KMS-11 (cell line): ENCODE measurements at regions not wholly inside any gene's neighbourhood (a gene's known extent, or its start where the extent isn't known, plus 50 kb on each side); places are given as distances from the start of the nearest gene placed in this dataset.
"Not testable (repeated sequence)": the region's sequence is repeated elsewhere in the genome, so short reads cannot be mapped to it uniquely, and the experiment has no call there.

ENCODE experiments used
- H2AFZ ChIP-seq: fragments of 200-600 bp; sonication (generic); 2 replicates; pipeline ENCODE4 v1.6.1; 2016; ENCODE audit warnings: antibody characterized with exemption, mixed run types, low read depth
- H3K27ac ChIP-seq: fragments of 200-600 bp; sonication (generic); 2 replicates; pipeline ENCODE4 v1.6.1; 2016; ENCODE audit warnings: mild to moderate bottlenecking, mixed run types
- H3K27me3 ChIP-seq: fragments of 200-600 bp; sonication (generic); 2 replicates; pipeline ENCODE4 v1.6.1; 2017; ENCODE audit warnings: mild to moderate bottlenecking, low read depth, mixed run types, moderate library complexity; ENCODE audit not compliant: insufficient read depth
- H3K36me3 ChIP-seq: fragments of 200-600 bp; sonication (generic); 2 replicates; pipeline ENCODE4 v1.6.1; 2017; ENCODE audit warnings: mild to moderate bottlenecking, mixed run types; ENCODE audit not compliant: insufficient read depth
- H3K4me1 ChIP-seq: fragments of 200-600 bp; sonication (generic); 2 replicates; pipeline ENCODE4 v1.6.1; 2016; ENCODE audit warnings: mild to moderate bottlenecking, low read depth, mixed run types; ENCODE audit not compliant: poor library complexity, severe bottlenecking
- H3K4me2 ChIP-seq: fragments of 200-600 bp; sonication (generic); 2 replicates; pipeline ENCODE4 v1.7.0; 2016; ENCODE audit warnings: mild to moderate bottlenecking, mixed run types
- H3K4me3 ChIP-seq: fragments of 200-600 bp; sonication (generic); IDR thresholded peaks from 2 replicates; pipeline ENCODE4 v1.6.1; 2017; ENCODE audit warnings: low read depth, low read length, mixed read lengths; ENCODE audit not compliant: insufficient read depth
- H3K79me2 ChIP-seq: fragments of 200-600 bp; sonication (generic); 2 replicates; pipeline ENCODE4 v1.6.1; 2016; ENCODE audit warnings: low read depth, mixed run types; ENCODE audit not compliant: insufficient read depth
- H3K9ac ChIP-seq: fragments of 200-600 bp; sonication (generic); 2 replicates; pipeline ENCODE4 v1.6.1; 2016; ENCODE audit warnings: mild to moderate bottlenecking, mixed run types
- H4K20me1 ChIP-seq: fragments of 200-600 bp; sonication (generic); 2 replicates; pipeline ENCODE4 v1.6.1; 2016; ENCODE audit warnings: mild to moderate bottlenecking, mixed run types; ENCODE audit not compliant: insufficient read depth
- TF ChIP-seq, protein P1 (sequence below): fragments of 200-600 bp; sonication (generic); conservative IDR thresholded peaks from 2 replicates; pipeline ENCODE4 v1.6.1; 2017; ENCODE audit warnings: low read depth, mild to moderate bottlenecking, antibody characterized with exemption, low read length, moderate library complexity, mixed read lengths

DNA sequence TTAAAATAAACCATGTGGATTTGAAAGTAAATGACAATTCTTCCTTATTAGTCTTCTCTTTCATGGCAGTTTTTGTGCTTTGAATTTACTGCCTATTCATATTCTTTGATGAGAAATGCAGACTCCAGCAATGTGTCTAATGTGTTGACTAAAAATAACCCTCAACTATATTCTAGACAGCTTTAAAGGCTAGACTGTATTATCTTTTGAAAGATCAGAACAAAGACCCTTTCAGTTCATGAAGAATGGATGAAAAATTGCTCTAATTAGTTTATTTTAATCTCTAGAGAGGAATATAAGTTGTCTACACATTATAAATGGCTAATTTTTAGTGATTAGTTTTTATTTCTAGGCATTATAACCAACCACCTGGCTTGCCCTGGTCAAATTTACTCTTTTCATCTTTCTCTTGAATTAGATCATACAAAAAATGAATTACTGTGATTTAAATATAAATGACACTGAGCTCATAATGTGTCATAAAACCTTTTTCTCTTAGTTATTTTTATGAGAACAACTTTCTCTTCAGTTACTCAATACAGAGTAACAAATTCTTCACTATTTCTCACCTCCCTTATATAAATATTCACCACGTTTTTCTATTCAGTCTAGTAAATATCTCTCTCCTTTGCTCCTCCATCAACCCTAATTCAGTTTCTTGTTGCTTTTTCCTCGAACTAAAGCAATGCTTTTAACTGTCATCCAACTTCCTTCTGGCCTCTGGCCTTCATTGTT is 428.5 kb upstream of the TMPRSS15 start:
- Histone ChIP-seq H3K4me3 (no peak overlapping the region), H2AFZ (no peak overlapping the region), H3K27ac (no peak overlapping the region), H3K4me1 (no peaks in the 10 kb centered on the region), H3K36me3 (no peaks in the 10 kb centered on the region), H3K9ac (no peak overlapping the region), H3K79me2 (no peaks in the 10 kb centered on the region), H3K27me3 (no peaks in the 10 kb centered on the region), H3K4me2 (no peak overlapping the region), H4K20me1 (no peaks in the 10 kb centered on the region)
- TF ChIP-seq, protein P1, sequence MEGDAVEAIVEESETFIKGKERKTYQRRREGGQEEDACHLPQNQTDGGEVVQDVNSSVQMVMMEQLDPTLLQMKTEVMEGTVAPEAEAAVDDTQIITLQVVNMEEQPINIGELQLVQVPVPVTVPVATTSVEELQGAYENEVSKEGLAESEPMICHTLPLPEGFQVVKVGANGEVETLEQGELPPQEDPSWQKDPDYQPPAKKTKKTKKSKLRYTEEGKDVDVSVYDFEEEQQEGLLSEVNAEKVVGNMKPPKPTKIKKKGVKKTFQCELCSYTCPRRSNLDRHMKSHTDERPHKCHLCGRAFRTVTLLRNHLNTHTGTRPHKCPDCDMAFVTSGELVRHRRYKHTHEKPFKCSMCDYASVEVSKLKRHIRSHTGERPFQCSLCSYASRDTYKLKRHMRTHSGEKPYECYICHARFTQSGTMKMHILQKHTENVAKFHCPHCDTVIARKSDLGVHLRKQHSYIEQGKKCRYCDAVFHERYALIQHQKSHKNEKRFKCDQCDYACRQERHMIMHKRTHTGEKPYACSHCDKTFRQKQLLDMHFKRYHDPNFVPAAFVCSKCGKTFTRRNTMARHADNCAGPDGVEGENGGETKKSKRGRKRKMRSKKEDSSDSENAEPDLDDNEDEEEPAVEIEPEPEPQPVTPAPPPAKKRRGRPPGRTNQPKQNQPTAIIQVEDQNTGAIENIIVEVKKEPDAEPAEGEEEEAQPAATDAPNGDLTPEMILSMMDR: no peak

DNA sequence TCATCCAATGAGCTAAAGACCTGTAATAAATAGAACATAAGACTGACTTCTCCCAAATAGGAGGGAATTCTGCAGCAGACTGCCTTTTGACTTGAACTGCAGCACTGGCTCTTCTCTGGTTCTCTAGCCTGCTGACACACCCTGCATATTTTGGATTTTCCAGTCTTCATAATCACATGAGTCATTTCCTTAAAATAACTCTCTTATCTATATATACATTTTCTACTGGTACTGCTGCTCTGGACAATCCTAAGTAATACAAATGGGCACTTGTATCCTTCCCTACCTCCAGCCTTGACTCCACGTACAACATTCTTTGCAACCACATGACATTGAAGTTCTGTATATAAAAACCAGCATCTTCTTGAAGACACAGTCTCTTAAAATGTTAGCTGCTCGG is 429.4 kb upstream of the TMPRSS15 start:
- H3K4me2 ChIP-seq: no peak overlapping the region
- H4K20me1 ChIP-seq: no peaks in the 10 kb centered on the region

DNA sequence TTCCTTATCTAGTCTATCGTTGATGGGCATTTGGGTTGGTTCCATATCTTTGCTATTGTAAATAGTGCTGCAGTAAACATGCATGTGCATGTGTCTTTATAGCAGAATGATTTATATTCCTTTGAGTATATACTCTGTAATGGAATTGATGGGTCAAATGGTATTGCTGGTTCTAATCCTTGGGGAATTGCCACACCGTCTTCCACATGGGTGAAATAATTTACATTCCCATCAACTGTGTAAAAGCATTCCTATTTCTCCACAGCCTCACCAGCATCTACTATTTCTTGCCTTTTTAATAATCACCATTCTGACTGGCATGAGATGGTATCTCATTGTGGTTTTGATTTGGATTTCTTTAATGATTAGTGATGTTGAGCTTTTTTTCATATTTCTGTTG is 430.5 kb upstream of the TMPRSS15 start:
- not testable (repeated sequence) for H3K79me2 ChIP-seq, H3K4me1 ChIP-seq, H3K27ac ChIP-seq, H3K4me3 ChIP-seq, H3K4me2 ChIP-seq, H3K9ac ChIP-seq, H3K27me3 ChIP-seq, H3K36me3 ChIP-seq, H4K20me1 ChIP-seq, H2AFZ ChIP-seq

More for the DNA sequence above, 429.4 kb upstream of the TMPRSS15 start:
- H3K9ac ChIP-seq: no peak overlapping the region
- H3K27me3 ChIP-seq: no peaks in the 10 kb centered on the region
- H3K27ac ChIP-seq: no peak overlapping the region
- no peak overlapping the region for H2AFZ ChIP-seq
- H3K79me2 ChIP-seq: no peaks in the 10 kb centered on the region
- no peaks in the 10 kb centered on the region for H3K36me3 ChIP-seq
- no peaks in the 10 kb centered on the region for H3K4me1 ChIP-seq
- TF ChIP-seq, protein P1: no peak
- H3K4me3 ChIP-seq: no peak overlapping the region

DNA sequence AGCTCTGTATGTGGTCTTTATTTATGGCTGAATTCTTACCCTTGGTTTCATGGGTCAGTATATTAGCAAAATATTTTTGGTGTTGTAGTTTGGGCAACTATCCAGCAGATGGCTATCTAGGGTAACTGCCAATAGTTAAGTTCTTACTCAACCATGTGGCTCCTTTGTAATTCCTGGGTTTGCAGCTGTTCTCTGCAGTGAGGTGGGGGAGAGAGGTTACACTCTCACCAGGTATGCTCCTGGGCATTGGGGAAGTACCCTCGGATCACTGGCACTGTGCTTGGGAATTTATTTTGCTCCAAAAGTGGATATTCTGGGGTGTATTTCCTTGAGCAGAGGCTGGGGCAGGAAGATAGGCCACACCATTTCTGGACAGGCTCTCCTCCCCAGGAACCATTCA is 436.7 kb upstream of the TMPRSS15 start:
- Histone ChIP-seq H3K4me1 (no peaks in the 10 kb centered on the region), H3K27me3 (no peaks in the 10 kb centered on the region), H3K4me3 (no peak overlapping the region), H3K79me2 (no peaks in the 10 kb centered on the region), H2AFZ (peak overlapping the region; percentile 59), H3K27ac (no peak overlapping the region), H3K4me2 (no peak overlapping the region), H4K20me1 (no peaks in the 10 kb centered on the region), H3K36me3 (no peaks in the 10 kb centered on the region), H3K9ac (no peak overlapping the region)
- TF ChIP-seq, protein P1: peak; percentile 90

DNA sequence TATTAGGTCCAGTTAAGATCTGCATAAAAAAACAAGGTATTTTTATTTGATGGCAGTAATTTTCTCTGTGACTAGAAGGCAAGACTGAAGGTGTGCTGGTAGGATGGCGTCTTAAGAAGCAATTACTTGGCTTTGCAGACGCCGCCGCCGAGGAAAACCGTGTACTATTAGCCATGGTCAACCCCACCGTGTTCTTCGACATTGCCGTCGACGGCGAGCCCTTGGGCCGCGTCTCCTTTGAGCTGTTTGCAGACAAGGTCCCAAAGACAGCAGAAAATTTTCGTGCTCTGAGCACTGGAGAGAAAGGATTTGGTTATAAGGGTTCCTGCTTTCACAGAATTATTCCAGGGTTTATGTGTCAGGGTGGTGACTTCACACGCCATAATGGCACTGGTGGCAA is 454.0 kb upstream of the TMPRSS15 start:
- H2AFZ ChIP-seq, H3K4me1 ChIP-seq, H3K79me2 ChIP-seq, H3K36me3 ChIP-seq, H3K4me3 ChIP-seq, H3K4me2 ChIP-seq, H3K9ac ChIP-seq, H3K27ac ChIP-seq, H4K20me1 ChIP-seq, H3K27me3 ChIP-seq: not testable (repeated sequence)
